Embryonic facial prominence (tissue), 1 donor: ENCODE measurements at regions not wholly inside any gene's neighbourhood (a gene's known extent, or its start where the extent isn't known, plus 50 kb on each side); places are given as distances from the start of the nearest gene placed in this dataset.

ENCODE experiments used
- DNase-seq: peaks from one replicate; pipeline ENCODE4 v3.0.0-alpha.2; 2016; ENCODE audit errors: extremely low spot score

GRCh38 chr1:193524616-193525015, 338.2 kb upstream of the B3GALT2 start:
- no peak for DNase-seq

GRCh38 chr1:193524021-193524420, 337.6 kb upstream of the B3GALT2 start:
- DNase-seq: no peak

GRCh38 chr1:193520472-193520871, 334.1 kb upstream of the B3GALT2 start:
- no peak for DNase-seq

- no peak for DNase-seq
Measured at GRCh38 chr1:193519922-193520321, 333.5 kb upstream of the B3GALT2 start.

GRCh38 chr1:193516755-193517388, 330.5 kb upstream of the B3GALT2 start:
- no peak for DNase-seq

GRCh38 chr1:193514397-193514796, 328.0 kb upstream of the B3GALT2 start:
- no peak for DNase-seq

GRCh38 chr1:193513032-193513431, 326.6 kb upstream of the B3GALT2 start:
- DNase-seq: no peak

- DNase-seq: no peak
Measured at GRCh38 chr1:193504920-193505319, 318.5 kb upstream of the B3GALT2 start.

- DNase-seq: no peak
Measured at GRCh38 chr1:193498088-193498655, 311.8 kb upstream of the B3GALT2 start.

- DNase-seq: no peak
Measured at GRCh38 chr1:193494368-193494767, 308.0 kb upstream of the B3GALT2 start.

GRCh38 chr1:193489191-193489590, 302.8 kb upstream of the B3GALT2 start:
- no peak for DNase-seq

- no peak for DNase-seq
Measured at GRCh38 chr1:193487722-193488121, 301.3 kb upstream of the B3GALT2 start.

- DNase-seq: no peak
Measured at GRCh38 chr1:193486671-193487229, 300.3 kb upstream of the B3GALT2 start.

GRCh38 chr1:193480755-193481154, 294.3 kb upstream of the B3GALT2 start:
- DNase-seq: no peak

GRCh38 chr1:193479187-193479586, 292.8 kb upstream of the B3GALT2 start:
- DNase-seq: no peak

- no peak for DNase-seq
Measured at GRCh38 chr1:193476748-193477147, 290.3 kb upstream of the B3GALT2 start.

- DNase-seq: no peak
Measured at GRCh38 chr1:193473932-193474331, 287.5 kb upstream of the B3GALT2 start.

- DNase-seq: no peak
Measured at GRCh38 chr1:193472838-193473398, 286.5 kb upstream of the B3GALT2 start.

GRCh38 chr1:193472430-193472829, 286.0 kb upstream of the B3GALT2 start:
- DNase-seq: no peak

GRCh38 chr1:193471981-193472380, 285.6 kb upstream of the B3GALT2 start:
- no peak for DNase-seq

- no peak for DNase-seq
Measured at GRCh38 chr1:193463326-193463932, 277.0 kb upstream of the B3GALT2 start.

GRCh38 chr1:193462629-193463320, 276.4 kb upstream of the B3GALT2 start:
- DNase-seq: no peak
